Neural cell (in vitro differentiated cells): ENCODE measurements at regions not wholly inside any gene's neighbourhood (a gene's known extent, or its start where the extent isn't known, plus 50 kb on each side); places are given as distances from the start of the nearest gene placed in this dataset.

ENCODE experiments used
- H2AFZ ChIP-seq: fragments of 200-600, 300-800 bp; sonication (generic), shearing (Covaris generic); 2 replicates; pipeline ENCODE4 v1.6.0; 2014; ENCODE audit warnings: low read depth, mild to moderate bottlenecking, antibody characterized with exemption, low read length, moderate library complexity
- H3F3A ChIP-seq: fragments of 200-600 bp; shearing (Covaris generic); 2 replicates; pipeline ENCODE4 v1.6.1; 2016; ENCODE audit warnings: mild to moderate bottlenecking, moderate library complexity, mixed read lengths, antibody characterized with exemption, low read length; ENCODE audit not compliant: insufficient read depth, poor library complexity, severe bottlenecking
- H3K27ac ChIP-seq: fragments of 200-600, 300-800 bp; sonication (generic), shearing (Covaris generic); 2 replicates; pipeline ENCODE4 v1.5.1; 2014; ENCODE audit warnings: mild to moderate bottlenecking, low read length, moderate library complexity
- H3K27me3 ChIP-seq: fragments of 300-800, 200-600 bp; sonication (generic), shearing (Covaris generic); 2 replicates; pipeline ENCODE4 v1.6.0; 2014; ENCODE audit warnings: mild to moderate bottlenecking, low read depth, low read length, moderate library complexity; ENCODE audit not compliant: insufficient read depth
- H3K36me3 ChIP-seq: fragments of 300-800, 200-600 bp; sonication (generic), shearing (Covaris generic); 2 replicates; pipeline ENCODE4 v1.5.1; 2014; ENCODE audit warnings: mild to moderate bottlenecking, antibody characterized with exemption, low read length, moderate library complexity; ENCODE audit not compliant: insufficient read depth
- H3K4me2 ChIP-seq: fragments of 300-800, 200-600 bp; sonication (generic), shearing (Covaris generic); 2 replicates; pipeline ENCODE4 v1.6.0; 2014; ENCODE audit warnings: mild to moderate bottlenecking, low read length
- H3K4me3 ChIP-seq: fragments of 300-800, 200-600 bp; sonication (generic), shearing (Covaris generic); 2 replicates; pipeline ENCODE4 v1.5.1; 2014; ENCODE audit warnings: mild to moderate bottlenecking, low read length, moderate library complexity
- H3K79me2 ChIP-seq: fragments of 200-600 bp; shearing (Covaris generic); replicated peaks from 2 replicates; pipeline ENCODE4 v1.6.0; 2014; ENCODE audit warnings: mild to moderate bottlenecking, low read length, moderate library complexity; ENCODE audit not compliant: insufficient read depth
- H3K9ac ChIP-seq: fragments of 300-800, 200-600 bp; sonication (generic), shearing (Covaris generic); 2 replicates; pipeline ENCODE4 v1.6.1; 2016; ENCODE audit warnings: mild to moderate bottlenecking, low read length, mixed read lengths
- H3K9me2 ChIP-seq: fragments of 200-600 bp; shearing (Covaris generic); 2 replicates; pipeline ENCODE4 v1.6.1; 2016; ENCODE audit warnings: mild to moderate bottlenecking, low read length, mixed read lengths; ENCODE audit not compliant: insufficient read depth
- H3K9me3 ChIP-seq: fragments of 200-600, 300-800 bp; sonication (generic), shearing (Covaris generic); 2 replicates; pipeline ENCODE4 v1.6.1; 2016; ENCODE audit warnings: mild to moderate bottlenecking, mixed run types, low read length, moderate library complexity, mixed read lengths
- H4K20me1 ChIP-seq: fragments of 200-600 bp; shearing (Covaris generic); 2 replicates; pipeline ENCODE4 v1.6.1; 2016; ENCODE audit warnings: mild to moderate bottlenecking, mixed run types; ENCODE audit not compliant: insufficient read depth
- CTCF ChIP-seq: fragments of 450-650 bp; IDR thresholded peaks from 2 replicates; pipeline ENCODE4 v1.5.1; 2014; ENCODE audit warnings: antibody characterized with exemption, mild to moderate bottlenecking, moderate library complexity; ENCODE audit not compliant: poor library complexity, severe bottlenecking
- EZH2 ChIP-seq: fragments of 200-600, 300-800 bp; shearing (Covaris generic), sonication (generic); IDR thresholded peaks from 2 replicates; pipeline ENCODE4 v1.6.1; 2014; ENCODE audit warnings: antibody characterized with exemption, low read length, borderline replicate concordance, mild to moderate bottlenecking; ENCODE audit not compliant: insufficient read depth, poor library complexity, severe bottlenecking
- POLR2AphosphoS5 ChIP-seq: IDR thresholded peaks from 2 replicates; pipeline ENCODE4 v1.6.1; 2012
- REST ChIP-seq: IDR thresholded peaks from 2 replicates; pipeline ENCODE4 v1.6.1; 2012; ENCODE audit warnings: borderline replicate concordance

- no peak overlapping the region for H3K4me2 ChIP-seq
- no peak overlapping the region for H3K9ac ChIP-seq
- H3F3A ChIP-seq, result no peaks in the 10 kb centered on the region
- no peaks in the 10 kb centered on the region for H3K9me3 ChIP-seq
- H3K27me3 ChIP-seq, result no peaks in the 10 kb centered on the region
- H3K9me2 ChIP-seq, result no peaks in the 10 kb centered on the region
- no peak overlapping the region for H2AFZ ChIP-seq
- no peaks in the 10 kb centered on the region for H3K36me3 ChIP-seq
- no peaks in the 10 kb centered on the region for H3K79me2 ChIP-seq
- H3K27ac ChIP-seq, result no peak overlapping the region
- no peak overlapping the region for H3K4me3 ChIP-seq
- TF ChIP-seq EZH2 (no peak), POLR2AphosphoS5 (no peak), CTCF (no peak), REST (no peak)
- H4K20me1 ChIP-seq, result no peaks in the 10 kb centered on the region
Measured at GRCh38 chr1:214997685-214998084, 84.9 kb upstream of the KCNK2 start.

GRCh38 chr1:215001419-215002021, 81.0 kb upstream of the KCNK2 start:
- no peak overlapping the region for H2AFZ ChIP-seq
- H3K4me2 ChIP-seq, result no peak overlapping the region
- H3K27me3 ChIP-seq, result no peaks in the 10 kb centered on the region
- no peaks in the 10 kb centered on the region for H3K79me2 ChIP-seq
- TF ChIP-seq CTCF, result no peak
- TF ChIP-seq REST, result no peak
- H4K20me1 ChIP-seq, result no peaks in the 10 kb centered on the region
- H3K9me3 ChIP-seq, result no peaks in the 10 kb centered on the region
- H3K9me2 ChIP-seq, result no peaks in the 10 kb centered on the region
- no peaks in the 10 kb centered on the region for H3F3A ChIP-seq
- no peak overlapping the region for H3K4me3 ChIP-seq
- H3K36me3 ChIP-seq, result no peaks in the 10 kb centered on the region
- no peak overlapping the region for H3K9ac ChIP-seq
- no peak overlapping the region for H3K27ac ChIP-seq
